ENCODE measurements at regions not wholly inside any gene's neighbourhood (a gene's known extent, or its start where the extent isn't known, plus 50 kb on each side); places are given as distances from the start of the nearest gene placed in this dataset.

DNA sequence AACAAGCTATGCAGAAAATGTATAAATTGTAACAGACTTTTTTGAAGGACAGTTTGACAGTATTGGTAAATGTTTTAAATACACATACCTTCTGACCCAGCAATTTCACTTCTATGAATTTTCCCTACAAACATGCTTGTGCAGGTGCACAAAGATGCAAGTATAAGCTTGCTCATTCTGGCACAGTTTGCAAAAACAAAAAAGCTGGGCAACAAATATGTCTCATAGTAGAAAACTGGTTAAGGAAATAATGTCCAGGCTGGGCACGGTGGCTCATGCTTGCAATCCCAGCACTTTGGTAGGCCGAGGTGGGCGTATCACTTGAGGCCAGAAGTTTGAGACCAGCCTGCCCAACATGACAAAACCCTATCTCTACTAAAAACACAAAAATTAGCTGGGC lies 96.9 kb upstream of the NEDD4L start:
- TF ChIP-seq, protein P1, sequence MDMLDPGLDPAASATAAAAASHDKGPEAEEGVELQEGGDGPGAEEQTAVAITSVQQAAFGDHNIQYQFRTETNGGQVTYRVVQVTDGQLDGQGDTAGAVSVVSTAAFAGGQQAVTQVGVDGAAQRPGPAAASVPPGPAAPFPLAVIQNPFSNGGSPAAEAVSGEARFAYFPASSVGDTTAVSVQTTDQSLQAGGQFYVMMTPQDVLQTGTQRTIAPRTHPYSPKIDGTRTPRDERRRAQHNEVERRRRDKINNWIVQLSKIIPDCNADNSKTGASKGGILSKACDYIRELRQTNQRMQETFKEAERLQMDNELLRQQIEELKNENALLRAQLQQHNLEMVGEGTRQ (IDR thresholded peaks at IDR 0.05; ENCODE audit: low read length), result no peak
- TF ChIP-seq YY1 (IDR thresholded peaks at IDR 0.05; ENCODE audit: low read depth, low read length) (no peak), RAD21 (IDR thresholded peaks at IDR 0.05 in 1 of 2, conservative IDR thresholded peaks at IDR 0.05 in 1 of 2; ENCODE audit: low read depth in 2 of 2, low read length in 2 of 2) (no peak), HDAC2 (IDR thresholded peaks at IDR 0.05; ENCODE audit: borderline replicate concordance in 1 of 2, low read depth in 2 of 2, low read length in 2 of 2) (no peak), POLR2A (IDR thresholded peaks at IDR 0.05; ENCODE audit: control extremely low read depth in 1 of 2, low read depth in 2 of 2, low read length in 2 of 2) (no peak), EGR1 (IDR thresholded peaks at IDR 0.05; ENCODE audit: borderline replicate concordance, low read depth, low read length) (no peak), EP300 (IDR thresholded peaks at IDR 0.05; ENCODE audit: borderline replicate concordance in 1 of 2, low read depth in 2 of 2, low read length in 2 of 2) (no peak), ZNF274 (IDR thresholded peaks at IDR 0.05; ENCODE audit: borderline replicate concordance, extremely low read depth, low read length) (no peak), SIX5 (IDR thresholded peaks at IDR 0.05; ENCODE audit: low read depth, low read length) (no peak)
- TF ChIP-seq, protein P2, sequence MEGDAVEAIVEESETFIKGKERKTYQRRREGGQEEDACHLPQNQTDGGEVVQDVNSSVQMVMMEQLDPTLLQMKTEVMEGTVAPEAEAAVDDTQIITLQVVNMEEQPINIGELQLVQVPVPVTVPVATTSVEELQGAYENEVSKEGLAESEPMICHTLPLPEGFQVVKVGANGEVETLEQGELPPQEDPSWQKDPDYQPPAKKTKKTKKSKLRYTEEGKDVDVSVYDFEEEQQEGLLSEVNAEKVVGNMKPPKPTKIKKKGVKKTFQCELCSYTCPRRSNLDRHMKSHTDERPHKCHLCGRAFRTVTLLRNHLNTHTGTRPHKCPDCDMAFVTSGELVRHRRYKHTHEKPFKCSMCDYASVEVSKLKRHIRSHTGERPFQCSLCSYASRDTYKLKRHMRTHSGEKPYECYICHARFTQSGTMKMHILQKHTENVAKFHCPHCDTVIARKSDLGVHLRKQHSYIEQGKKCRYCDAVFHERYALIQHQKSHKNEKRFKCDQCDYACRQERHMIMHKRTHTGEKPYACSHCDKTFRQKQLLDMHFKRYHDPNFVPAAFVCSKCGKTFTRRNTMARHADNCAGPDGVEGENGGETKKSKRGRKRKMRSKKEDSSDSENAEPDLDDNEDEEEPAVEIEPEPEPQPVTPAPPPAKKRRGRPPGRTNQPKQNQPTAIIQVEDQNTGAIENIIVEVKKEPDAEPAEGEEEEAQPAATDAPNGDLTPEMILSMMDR (IDR thresholded peaks at IDR 0.05; ENCODE audit: control extremely low read depth in 1 of 3, insufficient read depth in 1 of 3, low read depth in 1 of 3, low read length in 3 of 3), result no peak
